Fibroblast of lung (primary cell): ENCODE measurements at regions not wholly inside any gene's neighbourhood (a gene's known extent, or its start where the extent isn't known, plus 50 kb on each side); places are given as distances from the start of the nearest gene placed in this dataset.

ENCODE experiments used
- CTCF ChIP-seq, 2 donors: IDR thresholded peaks in 1 of 2; conservative IDR thresholded peaks in 1 of 2; 1 replicate in 1 of 2; 2 replicates in 1 of 2; pipeline ENCODE4 v1.5.1; 2011 to 2012; ENCODE audit warnings: low read length in 2 of 2, control low read depth in 1 of 2, inconsistent platforms in 1 of 2, low read depth in 1 of 2, mild to moderate bottlenecking in 1 of 2
- EZH2 ChIP-seq: IDR thresholded peaks from 2 replicates; pipeline ENCODE4 v1.5.1; 2012; ENCODE audit warnings: low read length, control low read depth, mild to moderate bottlenecking; ENCODE audit errors: missing control alignments

- TF ChIP-seq CTCF (conservative IDR thresholded peaks at IDR 0.05 in 1 of 2, IDR thresholded peaks at IDR 0.05 in 1 of 2; ENCODE audit: low read depth in 1 of 2, low read length in 2 of 2) (no peak), EZH2 (no peak)
Observed at GRCh38 chr4:13174001-13174400, 310.1 kb downstream of the RAB28 start.
